ENCODE measurements at regions not wholly inside any gene's neighbourhood (a gene's known extent, or its start where the extent isn't known, plus 50 kb on each side); places are given as distances from the start of the nearest gene placed in this dataset.

- WGBS, 2 donors (ENCODE audit: low coverage in 1 of 2), result 40 to 52% methylated on average over 1 to 10 of the region's 10 CpGs
- H3K9me3 ChIP-seq, result no peaks in the 10 kb centered on the region
- TF ChIP-seq POLR2A (IDR thresholded peaks at IDR 0.05), result no peak
- TF ChIP-seq EP300 (IDR thresholded peaks at IDR 0.05; ENCODE audit: low read depth), result peak; percentile 55
- TF ChIP-seq, protein P1, sequence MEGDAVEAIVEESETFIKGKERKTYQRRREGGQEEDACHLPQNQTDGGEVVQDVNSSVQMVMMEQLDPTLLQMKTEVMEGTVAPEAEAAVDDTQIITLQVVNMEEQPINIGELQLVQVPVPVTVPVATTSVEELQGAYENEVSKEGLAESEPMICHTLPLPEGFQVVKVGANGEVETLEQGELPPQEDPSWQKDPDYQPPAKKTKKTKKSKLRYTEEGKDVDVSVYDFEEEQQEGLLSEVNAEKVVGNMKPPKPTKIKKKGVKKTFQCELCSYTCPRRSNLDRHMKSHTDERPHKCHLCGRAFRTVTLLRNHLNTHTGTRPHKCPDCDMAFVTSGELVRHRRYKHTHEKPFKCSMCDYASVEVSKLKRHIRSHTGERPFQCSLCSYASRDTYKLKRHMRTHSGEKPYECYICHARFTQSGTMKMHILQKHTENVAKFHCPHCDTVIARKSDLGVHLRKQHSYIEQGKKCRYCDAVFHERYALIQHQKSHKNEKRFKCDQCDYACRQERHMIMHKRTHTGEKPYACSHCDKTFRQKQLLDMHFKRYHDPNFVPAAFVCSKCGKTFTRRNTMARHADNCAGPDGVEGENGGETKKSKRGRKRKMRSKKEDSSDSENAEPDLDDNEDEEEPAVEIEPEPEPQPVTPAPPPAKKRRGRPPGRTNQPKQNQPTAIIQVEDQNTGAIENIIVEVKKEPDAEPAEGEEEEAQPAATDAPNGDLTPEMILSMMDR (IDR thresholded peaks at IDR 0.05), result no peak
- peak in 2 of 3 donors; percentile 53 to 78 for TF ChIP-seq POLR2AphosphoS5 (IDR thresholded peaks at IDR 0.05)
- no peak overlapping the region for H3K4me3 ChIP-seq
- peaks cover 6 to 45% (median 32%) of the 10 kb centered on the region in 4 donors for H3K4me1 ChIP-seq
- H3K27me3 ChIP-seq, result no peaks in the 10 kb centered on the region
- H3K27ac ChIP-seq, result peak overlapping the region; percentile 86 to 90 (median 90)
- intact Hi-C loops (cut with DNase I; ENCODE audit: low total_unique reads), result no loop called here
- in situ Hi-C loops (cut with MboI; ENCODE audit: low pct_ligation_motif_present in 1 of 4, low pct_unique_long_range_greater_than_20kb in 1 of 4, low sequenced_read_pairs in 3 of 4), result no loop called here
- no peaks in the 10 kb centered on the region for H3K36me3 ChIP-seq
- DNase-seq, result peak; percentile 82
Observed at GRCh38 chr4:38230121-38230801, 270.1 kb downstream of the PTTG2 start.

DNA sequence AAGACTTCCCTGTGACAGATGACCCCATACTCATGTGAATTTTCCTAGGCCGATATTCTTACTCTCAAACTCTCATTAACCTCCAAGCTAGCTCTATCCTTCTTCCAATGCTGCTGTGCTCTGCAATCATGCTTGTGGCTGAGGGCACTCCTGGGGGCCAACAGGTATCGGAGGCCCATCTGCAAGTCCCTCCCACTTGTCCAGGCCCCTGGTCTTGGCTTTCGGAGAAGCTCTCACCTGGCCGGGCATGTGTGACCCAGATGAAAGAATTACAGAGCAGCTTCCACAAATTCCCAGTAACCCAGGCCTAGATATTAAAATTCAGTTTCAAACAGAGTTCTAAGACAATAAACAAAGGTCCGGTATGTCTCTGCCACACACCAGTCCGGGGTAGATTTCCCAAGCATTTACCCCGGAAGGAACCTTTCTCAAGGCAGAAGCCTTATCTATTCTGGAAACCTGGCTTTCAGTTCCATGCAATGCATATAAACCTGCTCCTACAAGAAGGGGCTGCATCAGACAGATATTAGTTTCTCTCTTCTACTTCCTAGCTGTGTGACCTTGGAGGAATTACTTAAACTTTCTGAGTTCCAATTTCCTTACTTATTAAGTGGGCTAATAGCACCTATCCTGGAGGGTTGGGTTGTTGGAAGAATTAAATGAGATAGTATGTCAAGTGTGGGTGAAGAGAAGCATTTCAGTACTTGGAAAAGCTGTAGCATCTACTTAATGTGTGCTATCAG is 270.8 kb downstream of the PTTG2 start:
- no peak for DNase-seq
- intact Hi-C loops (cut with DNase I; ENCODE audit: low total_unique reads), result no loop called here
- Histone ChIP-seq H3K27ac (peak overlapping the region; percentile 86 to 90 (median 90)), H3K4me1 (peaks cover 6 to 47% (median 32%) of the 10 kb centered on the region in 4 donors), H3K36me3 (no peaks in the 10 kb centered on the region), H3K9me3 (no peaks in the 10 kb centered on the region), H3K4me3 (no peak overlapping the region), H3K27me3 (no peaks in the 10 kb centered on the region)
- TF ChIP-seq POLR2AphosphoS5 (IDR thresholded peaks at IDR 0.05) (no peak), EP300 (IDR thresholded peaks at IDR 0.05; ENCODE audit: low read depth) (no peak)
- TF ChIP-seq, protein P1 (IDR thresholded peaks at IDR 0.05), result no peak
- WGBS, 2 donors (ENCODE audit: low coverage in 1 of 2), result 59 to 67% methylated on average over 3 to 7 of the region's 7 CpGs
- in situ Hi-C loops (cut with MboI; ENCODE audit: low pct_ligation_motif_present in 1 of 4, low pct_unique_long_range_greater_than_20kb in 1 of 4, low sequenced_read_pairs in 3 of 4), result no loop called here

- Histone ChIP-seq H3K36me3 (no peaks in the 10 kb centered on the region), H3K4me1 (peaks cover 6 to 52% (median 32%) of the 10 kb centered on the region in 4 donors), H3K27ac (peak overlapping the region; percentile 86 to 90 (median 90)), H3K9me3 (no peaks in the 10 kb centered on the region), H3K4me3 (no peak overlapping the region), H3K27me3 (no peaks in the 10 kb centered on the region)
- TF ChIP-seq EP300 (IDR thresholded peaks at IDR 0.05; ENCODE audit: low read depth) (peak; percentile 93), POLR2A (IDR thresholded peaks at IDR 0.05) (peak; percentile 84), POLR2AphosphoS5 (IDR thresholded peaks at IDR 0.05) (peak; percentile 65 to 90 (median 88))
- TF ChIP-seq, protein P1 (IDR thresholded peaks at IDR 0.05), result peak; percentile 21 to 91 (median 39)
- in situ Hi-C loops (cut with MboI; ENCODE audit: low pct_ligation_motif_present in 1 of 4, low pct_unique_long_range_greater_than_20kb in 1 of 4, low sequenced_read_pairs in 3 of 4), result no loop called here
- intact Hi-C loops (cut with DNase I; ENCODE audit: low total_unique reads), result no loop called here
- peak; percentile 83 for DNase-seq
- 50 to 64% methylated on average over 2 to 4 of the region's 4 CpGs for WGBS, 2 donors (ENCODE audit: low coverage in 1 of 2)
Observed at GRCh38 chr4:38231626-38232025, 271.4 kb downstream of the PTTG2 start.

GRCh38 chr4:38232741-38233140 is 272.5 kb downstream of the PTTG2 start:
- Histone ChIP-seq H3K9me3 (no peaks in the 10 kb centered on the region), H3K4me3 (no peak overlapping the region), H3K36me3 (no peaks in the 10 kb centered on the region), H3K27me3 (no peaks in the 10 kb centered on the region), H3K27ac (peak overlapping the region; percentile 79 to 90 (median 90)), H3K4me1 (peaks cover 6 to 52% (median 32%) of the 10 kb centered on the region in 4 donors)
- no peak for TF ChIP-seq POLR2A (IDR thresholded peaks at IDR 0.05)
- TF ChIP-seq POLR2AphosphoS5 (IDR thresholded peaks at IDR 0.05), result no peak
- TF ChIP-seq, protein P1 (IDR thresholded peaks at IDR 0.05), result no peak
- TF ChIP-seq EP300 (IDR thresholded peaks at IDR 0.05; ENCODE audit: low read depth), result no peak
- in situ Hi-C loops (cut with MboI; ENCODE audit: low pct_ligation_motif_present in 1 of 4, low pct_unique_long_range_greater_than_20kb in 1 of 4, low sequenced_read_pairs in 3 of 4) (no loop called here), intact Hi-C loops (cut with DNase I; ENCODE audit: low total_unique reads) (no loop called here)
- no peak for DNase-seq
